Endothelial cell of umbilical vein (primary cell): ENCODE measurements at regions not wholly inside any gene's neighbourhood (a gene's known extent, or its start where the extent isn't known, plus 50 kb on each side); places are given as distances from the start of the nearest gene placed in this dataset.

ENCODE experiments used
- BruUV-seq: library from RNA; stranded (reverse); fragments of 400-500 nt; replicated peaks from 2 replicates; lab custom pipeline; 2021; lab: Mats Ljungman, UMichigan
- CTCF ChIA-PET: fragments of 300-600, 350-600 bp; sonication (Branson Sonifier 250); formaldehyde crosslinking; loops from one replicate; lab custom pipeline; 2021; ENCODE audit warnings: antibody characterized with exemption, inconsistent platforms; lab: Charles Lee
- POLR2A ChIA-PET: fragments of 300-600, 350-600 bp; sonication (Branson Sonifier 250); formaldehyde crosslinking; loops from one replicate; lab custom pipeline; 2021; ENCODE audit warnings: antibody characterized with exemption, inconsistent platforms; lab: Charles Lee
- DNase-seq: peaks from one replicate; pipeline ENCODE4 v3.0.0-alpha.2; 2011; ENCODE audit warnings: low read depth, low spot score
- FAIRE-seq: peaks from 2 replicates; lab custom pipeline; 2011; peaks lifted over from hg19 to GRCh38; lab: Jason Lieb, UNC
- H2AFZ ChIP-seq: 2 replicates; pipeline ENCODE4 v1.6.0; 2012; ENCODE audit warnings: low read depth, low read length, control low read depth, inconsistent platforms
- H3K27ac ChIP-seq: 2 replicates; pipeline ENCODE4 v1.5.1; 2011; ENCODE audit warnings: low read depth, mild to moderate bottlenecking, control low read depth, low read length, moderate library complexity; ENCODE audit not compliant: insufficient read depth
- H3K27me3 ChIP-seq, 2 experiments: 2 replicates each; pipeline versions ENCODE4 v1.6.0 to v1.6.1; 2011; ENCODE audit warnings: low read length in 2 of 2, mixed read lengths in 1 of 2; ENCODE audit not compliant: control insufficient read depth in 2 of 2, insufficient read depth in 2 of 2
- H3K36me3 ChIP-seq, 2 experiments: 2 replicates in 1 of 2; 3 replicates in 1 of 2; pipeline ENCODE4 v1.5.1; 2011; ENCODE audit warnings: low read length in 2 of 2, mild to moderate bottlenecking in 1 of 2, moderate library complexity in 1 of 2; ENCODE audit not compliant: control insufficient read depth in 2 of 2, insufficient read depth in 2 of 2; ENCODE audit errors: extremely low read depth in 1 of 2
- H3K4me1 ChIP-seq: 3 replicates; pipeline ENCODE4 v1.5.1; 2011; ENCODE audit warnings: mild to moderate bottlenecking, low read length; ENCODE audit not compliant: control insufficient read depth, insufficient read depth; ENCODE audit errors: extremely low read depth
- H3K4me2 ChIP-seq: 2 replicates; pipeline ENCODE4 v1.6.1; 2011; ENCODE audit warnings: low read length, control low read depth, mixed read lengths; ENCODE audit not compliant: insufficient read depth
- H3K4me3 ChIP-seq, 3 experiments: fragments of 200-600 bp in 1 of 3; sonication (generic), shearing (Covaris generic) in 1 of 3; replicated peaks in 1 of 3; 2 replicates each; pipeline ENCODE4 v1.5.1; 2011 to 2016; ENCODE audit warnings: control low read depth in 3 of 3, low read length in 3 of 3, mild to moderate bottlenecking in 2 of 3, inconsistent platforms in 1 of 3, low read depth in 1 of 3, moderate library complexity in 1 of 3; ENCODE audit not compliant: insufficient read depth in 1 of 3
- H3K79me2 ChIP-seq: 2 replicates; pipeline ENCODE4 v1.6.0; 2012; ENCODE audit warnings: low read length, inconsistent platforms; ENCODE audit not compliant: control insufficient read depth, insufficient read depth
- H3K9ac ChIP-seq: replicated peaks from 2 replicates; pipeline ENCODE3; 2011; ENCODE audit warnings: low read length, control low read depth; ENCODE audit not compliant: insufficient read depth; ENCODE audit errors: extremely low read depth
- H3K9me1 ChIP-seq: replicated peaks from 3 replicates; pipeline ENCODE4 v1.6.0; 2011; ENCODE audit warnings: mild to moderate bottlenecking, low read length; ENCODE audit not compliant: control insufficient read depth, insufficient read depth; ENCODE audit errors: extremely low read depth
- H3K9me3 ChIP-seq: replicated peaks from 2 replicates; pipeline ENCODE4 v1.5.1; 2012; ENCODE audit warnings: low read length, inconsistent platforms; ENCODE audit not compliant: control insufficient read depth, insufficient read depth
- H4K20me1 ChIP-seq: replicated peaks from 2 replicates; pipeline ENCODE3; 2011; ENCODE audit warnings: mild to moderate bottlenecking, low read length; ENCODE audit not compliant: control insufficient read depth, insufficient read depth; ENCODE audit errors: extremely low read depth
- CTCF ChIP-seq, 2 donors: IDR thresholded peaks; 1 replicate in 1 of 2; 2 replicates in 1 of 2; pipeline ENCODE4 v1.5.1; 2011; ENCODE audit warnings: low read length in 2 of 2, mild to moderate bottlenecking in 2 of 2, moderate library complexity in 2 of 2, control low read depth in 1 of 2, inconsistent platforms in 1 of 2, low read depth in 1 of 2; ENCODE audit not compliant: insufficient read depth in 1 of 2; ENCODE audit errors: extremely low read depth in 1 of 2
- EZH2 ChIP-seq: IDR thresholded peaks from 2 replicates; pipeline ENCODE4 v1.6.1; 2012; ENCODE audit warnings: borderline replicate concordance, low read depth, mild to moderate bottlenecking, moderate library complexity, low read length, inconsistent platforms; ENCODE audit not compliant: severe bottlenecking
- FOS ChIP-seq: IDR thresholded peaks from 2 replicates; pipeline ENCODE4 v1.6.1; 2011; ENCODE audit warnings: mild to moderate bottlenecking, low read length, moderate library complexity, borderline replicate concordance; ENCODE audit not compliant: insufficient read depth
- GATA2 ChIP-seq: IDR thresholded peaks from 2 replicates; pipeline ENCODE4 v1.7.0; 2011; ENCODE audit warnings: low read depth, mild to moderate bottlenecking, moderate library complexity, mixed read lengths, low read length; ENCODE audit not compliant: insufficient read length, insufficient read depth
- JUN ChIP-seq: IDR thresholded peaks from 2 replicates; pipeline ENCODE4 v1.6.1; 2011; ENCODE audit warnings: borderline replicate concordance, low read depth; ENCODE audit not compliant: insufficient read length, insufficient read depth
- MAX ChIP-seq: IDR thresholded peaks from 2 replicates; pipeline ENCODE4 v1.6.1; 2011; ENCODE audit not compliant: insufficient read depth, insufficient read length
- MYC ChIP-seq: IDR thresholded peaks from one replicate; pipeline ENCODE4 v1.6.1; 2011; ENCODE audit warnings: mild to moderate bottlenecking, low read depth, low read length
- POLR2A ChIP-seq: IDR thresholded peaks from 2 replicates; pipeline ENCODE4 v1.6.1; 2012; ENCODE audit warnings: low read depth, mild to moderate bottlenecking, control low read depth, low read length
- POLR2AphosphoS5 ChIP-seq: IDR thresholded peaks from 2 replicates; pipeline ENCODE4 v1.6.1; 2012; ENCODE audit warnings: low read depth, mild to moderate bottlenecking, control low read depth, low read length, moderate library complexity; ENCODE audit not compliant: insufficient read depth
- dilution Hi-C: fragments of 300-500 bp; cut with MboI; formaldehyde crosslinking; loops from one replicate; pipeline ENCODE4 v1.15.0; 2019; ENCODE audit warnings: low sequenced_read_pairs; ENCODE audit not compliant: extremely low pct_ligation_motif_present
- intact Hi-C: fragments of 100-400 bp; cut with micrococcal nuclease; formaldehyde crosslinking; loops from one replicate; pipeline ENCODE4 v1.10.0; 2022

GRCh38 chr3:145294572-145294971 lies 866.4 kb downstream of the PLOD2 start:
- H4K20me1 ChIP-seq = no peaks in the 10 kb centered on the region
- dilution Hi-C loops = no loop called here
- intact Hi-C loops = no loop called here
- BruUV-seq = no TSS peak
- H3K4me3 ChIP-seq = no peak overlapping the region
- no peak for TF ChIP-seq POLR2A
- TF ChIP-seq MAX = no peak
- no peak for TF ChIP-seq CTCF (IDR thresholded peaks at IDR 0.05; ENCODE audit: extremely low read depth in 1 of 2, insufficient read depth in 1 of 2, low read depth in 1 of 2, low read length in 2 of 2)
- TF ChIP-seq JUN = no peak
- TF ChIP-seq EZH2 = no peak
- no peak for TF ChIP-seq FOS
- no peak for TF ChIP-seq MYC
- TF ChIP-seq GATA2 = no peak
- no peak for TF ChIP-seq POLR2AphosphoS5
- H3K27me3 ChIP-seq = no peaks in the 10 kb centered on the region
- ChIA-PET POLR2A (no interaction called here), CTCF (no interaction called here)
- no peaks in the 10 kb centered on the region for H3K9me1 ChIP-seq
- H2AFZ ChIP-seq = no peak overlapping the region
- no peak for FAIRE-seq
- no peaks in the 10 kb centered on the region for H3K4me1 ChIP-seq
- no peaks in the 10 kb centered on the region for H3K9me3 ChIP-seq
- DNase-seq = no peak
- no peak overlapping the region for H3K9ac ChIP-seq
- H3K36me3 ChIP-seq = no peaks in the 10 kb centered on the region
- H3K4me2 ChIP-seq = no peak overlapping the region
- no peak overlapping the region for H3K27ac ChIP-seq
- no peaks in the 10 kb centered on the region for H3K79me2 ChIP-seq
